HCT116 (cell line): ENCODE measurements at regions not wholly inside any gene's neighbourhood (a gene's known extent, or its start where the extent isn't known, plus 50 kb on each side); places are given as distances from the start of the nearest gene placed in this dataset.

Experiments
- ATAC-seq: fragments of 200-7000 bp; cut with Tn5 transposase; 2 replicates; pipeline ENCODE4 v1.9.1; 2020; ENCODE audit warnings: mild to moderate bottlenecking, moderate library complexity
- BruUV-seq: library from RNA; stranded (reverse); fragments of 400-500 nt; replicated peaks from 2 replicates; lab custom pipeline; 2021; lab: Mats Ljungman, UMichigan
- CTCF ChIA-PET: fragments of 300-600 bp; sonication (Branson Sonifier 250); formaldehyde crosslinking; loops from one replicate; lab custom pipeline; 2021; ENCODE audit warnings: antibody characterized with exemption; lab: Charles Lee
- POLR2A ChIA-PET: fragments of 300-600, 350-600 bp; sonication (Branson Sonifier 250); formaldehyde crosslinking; loops from one replicate; lab custom pipeline; 2021; ENCODE audit warnings: antibody characterized with exemption; lab: Charles Lee
- RAD21 ChIA-PET, 2 experiments: fragments of 300-600 bp; sonication (Branson Sonifier 250); formaldehyde crosslinking; loops; one replicate each; lab custom pipeline; 2023; ENCODE audit warnings: low total read pairs in 2 of 2; ENCODE audit not compliant: uncharacterized antibody in 2 of 2, unreplicated experiment in 2 of 2, low non-redundant PET in 1 of 2; lab: Charles Lee
- DNase-seq: peaks from one replicate; pipeline ENCODE4 v3.0.0-alpha.2; 2010; ENCODE audit warnings: low read depth, low spot score
- H2AFZ ChIP-seq: fragments of 200-600 bp; shearing (Covaris generic), sonication (generic); 2 replicates; pipeline ENCODE4 v1.6.1; 2017; ENCODE audit warnings: low read depth, mixed run types, mixed read lengths, antibody characterized with exemption, low read length; ENCODE audit not compliant: poor library complexity, severe bottlenecking
- H3K27ac ChIP-seq: 2 replicates; pipeline ENCODE4 v1.5.1; 2012; ENCODE audit warnings: low read depth, low read length
- H3K27me3 ChIP-seq: fragments of 200-600 bp; sonication (generic); 2 replicates; pipeline ENCODE4 v1.6.1; 2016; ENCODE audit warnings: mixed run types, low read length, mixed read lengths; ENCODE audit not compliant: insufficient read depth
- H3K36me3 ChIP-seq, 2 experiments: fragments of 200-500 bp in 1 of 2; fragments of 200-600 bp in 1 of 2; sonication (Bioruptor generic) in 1 of 2; sonication (generic) in 1 of 2; 2 replicates each; pipeline versions ENCODE4 v1.5.1 to v1.6.1; 2014 to 2016; ENCODE audit warnings: low read length in 2 of 2, inconsistent platforms in 1 of 2, mixed read lengths in 1 of 2, mixed run types in 1 of 2; ENCODE audit not compliant: insufficient read depth in 2 of 2, control insufficient read depth in 1 of 2
- H3K4me1 ChIP-seq, 2 experiments: fragments of 200-600 bp in 1 of 2; sonication (generic) in 1 of 2; 2 replicates each; pipeline versions ENCODE4 v1.5.1 to v1.6.1; 2012 to 2017; ENCODE audit warnings: low read length in 2 of 2, inconsistent platforms in 1 of 2, mild to moderate bottlenecking in 1 of 2, mixed read lengths in 1 of 2, mixed run types in 1 of 2, moderate library complexity in 1 of 2; ENCODE audit not compliant: insufficient read depth in 2 of 2, control insufficient read depth in 1 of 2
- H3K4me2 ChIP-seq: fragments of 200-600 bp; sonication (generic); 2 replicates; pipeline ENCODE4 v1.6.1; 2017; ENCODE audit warnings: mixed run types, low read length, mixed read lengths
- H3K4me3 ChIP-seq, 2 experiments: fragments of 200-600 bp in 1 of 2; sonication (generic) in 1 of 2; replicated peaks in 1 of 2; 2 replicates each; pipeline ENCODE4 v1.5.1; 2011 to 2016; ENCODE audit warnings: low read length in 2 of 2, control low read depth in 1 of 2, low read depth in 1 of 2, mild to moderate bottlenecking in 1 of 2, mixed read lengths in 1 of 2, mixed run types in 1 of 2
- H3K79me2 ChIP-seq: fragments of 200-600 bp; sonication (generic); 2 replicates; pipeline ENCODE4 v1.6.1; 2017; ENCODE audit warnings: mild to moderate bottlenecking, mixed run types, low read length, moderate library complexity, mixed read lengths; ENCODE audit not compliant: insufficient read depth
- H3K9ac ChIP-seq: fragments of 200-600 bp; sonication (generic); 2 replicates; pipeline ENCODE4 v1.6.1; 2016; ENCODE audit warnings: low read length, mixed read lengths
- H3K9me2 ChIP-seq: fragments of 200-600 bp; sonication (generic), shearing (Covaris generic); 2 replicates; pipeline ENCODE4 v1.6.1; 2017; ENCODE audit warnings: mixed run types, mild to moderate bottlenecking, moderate library complexity; ENCODE audit not compliant: insufficient read depth
- H3K9me3 ChIP-seq, 2 experiments: fragments of 200-500 bp in 1 of 2; fragments of 200-600 bp in 1 of 2; sonication (Bioruptor generic) in 1 of 2; sonication (generic) in 1 of 2; 2 replicates each; pipeline ENCODE4 v1.6.1; 2014 to 2017; ENCODE audit warnings: low read length in 2 of 2, mixed read lengths in 2 of 2, inconsistent platforms in 1 of 2, low read depth in 1 of 2, mild to moderate bottlenecking in 1 of 2, mixed run types in 1 of 2, moderate library complexity in 1 of 2; ENCODE audit not compliant: control insufficient read depth in 1 of 2, insufficient read depth in 1 of 2
- H4K20me1 ChIP-seq: fragments of 200-600 bp; sonication (generic), shearing (Covaris generic); 2 replicates; pipeline ENCODE4 v1.6.1; 2017; ENCODE audit warnings: mixed run types, mild to moderate bottlenecking, moderate library complexity; ENCODE audit not compliant: insufficient read depth
- CEBPB ChIP-seq: IDR thresholded peaks from 2 replicates; pipeline ENCODE4 v1.6.1; 2012; ENCODE audit warnings: low read depth
- CTCF ChIP-seq, 3 experiments: fragments of 200-600 bp in 1 of 3; sonication (generic) in 1 of 3; IDR thresholded peaks in 2 of 3; conservative IDR thresholded peaks in 1 of 3; 2 replicates each; pipeline ENCODE4 v1.5.1; 2012 to 2017; ENCODE audit warnings: low read depth in 2 of 3, low read length in 2 of 3, antibody characterized with exemption in 1 of 3, borderline replicate concordance in 1 of 3, control low read depth in 1 of 3, mild to moderate bottlenecking in 1 of 3, mixed read lengths in 1 of 3, mixed run types in 1 of 3, moderate library complexity in 1 of 3; ENCODE audit not compliant: insufficient read depth in 1 of 3
- EGR1 ChIP-seq: IDR thresholded peaks from 2 replicates; pipeline ENCODE4 v1.6.1; 2012; ENCODE audit warnings: low read depth
- ELF1 ChIP-seq: IDR thresholded peaks from 2 replicates; pipeline ENCODE4 v1.6.1; 2012; ENCODE audit warnings: low read depth, borderline replicate concordance
- EZH2 ChIP-seq: fragments of 200-600 bp; sonication (generic); IDR thresholded peaks from 2 replicates; pipeline ENCODE4 v1.6.1; 2017; ENCODE audit warnings: antibody characterized with exemption, mixed run types
- EZH2phosphoT487 ChIP-seq: fragments of 200-600 bp; IDR thresholded peaks from 2 replicates; pipeline ENCODE4 v1.6.1; 2018; ENCODE audit warnings: antibody characterized with exemption, borderline replicate concordance
- FOSL1 ChIP-seq: IDR thresholded peaks from 2 replicates; pipeline ENCODE4 v1.6.1; 2012; ENCODE audit warnings: low read depth
- MAX ChIP-seq: IDR thresholded peaks from 2 replicates; pipeline ENCODE4 v1.6.1; 2012
- REST ChIP-seq: IDR thresholded peaks from 2 replicates; pipeline ENCODE4 v1.6.1; 2012; ENCODE audit warnings: low read depth
- SRF ChIP-seq: IDR thresholded peaks from 2 replicates; pipeline ENCODE4 v1.6.1; 2012; ENCODE audit warnings: low read depth
- YY1 ChIP-seq: IDR thresholded peaks from 2 replicates; pipeline ENCODE4 v1.6.1; 2011; ENCODE audit warnings: low read length, low read depth, moderate library complexity, mild to moderate bottlenecking; ENCODE audit not compliant: insufficient replicate concordance; ENCODE audit errors: extremely low read depth
- intact Hi-C: fragments of 100-400 bp; cut with micrococcal nuclease; formaldehyde crosslinking; loops from 2 replicates; pipeline ENCODE4 v1.10.0; 2022

- DNase-seq, result no peak
- intact Hi-C loops, result no loop called here
- Histone ChIP-seq H3K9ac (no peak overlapping the region), H3K9me3 (peaks cover 5 to 11% of the 10 kb centered on the region in 2 experiments; a peak in 2 of 4 replicates), H3K79me2 (no peaks in the 10 kb centered on the region), H3K36me3 (no peaks in the 10 kb centered on the region), H4K20me1 (no peaks in the 10 kb centered on the region), H3K9me2 (no peaks in the 10 kb centered on the region), H3K4me3 (no peak overlapping the region), H2AFZ (no peak overlapping the region), H3K27ac (no peak overlapping the region), H3K27me3 (no peaks in the 10 kb centered on the region), H3K4me2 (no peak overlapping the region), H3K4me1 (no peaks in the 10 kb centered on the region)
- TF ChIP-seq FOSL1 (no peak), CTCF (IDR thresholded peaks at IDR 0.05 in 2 of 3, conservative IDR thresholded peaks at IDR 0.05 in 1 of 3; ENCODE audit: borderline replicate concordance in 1 of 3, insufficient read depth in 1 of 3, low read depth in 2 of 3, low read length in 2 of 3) (no peak), ELF1 (no peak), CEBPB (no peak)
- CTCF ChIA-PET, result no interaction called here
- RAD21 ChIA-PET, result no interaction called here
- POLR2A ChIA-PET, result no interaction called here
- ATAC-seq, result no peak
- BruUV-seq, result no TSS peak
Measured at GRCh38 chr11:23164022-23164421, 303.7 kb upstream of the CCDC179 start.

GRCh38 chr11:23166376-23166775 is 306.1 kb upstream of the CCDC179 start:
- H3K4me2 ChIP-seq, result no peak overlapping the region
- no peaks in the 10 kb centered on the region for H4K20me1 ChIP-seq
- POLR2A ChIA-PET, result no interaction called here
- no peaks in the 10 kb centered on the region for H3K4me1 ChIP-seq
- H3K9me3 ChIP-seq, result peaks cover 8 to 18% of the 10 kb centered on the region in 2 experiments; a peak in 2 of 4 replicates
- no peaks in the 10 kb centered on the region for H3K9me2 ChIP-seq
- no peaks in the 10 kb centered on the region for H3K27me3 ChIP-seq
- BruUV-seq, result no TSS peak
- H2AFZ ChIP-seq, result no peak overlapping the region
- intact Hi-C loops, result no loop called here
- no peak overlapping the region for H3K27ac ChIP-seq
- ATAC-seq (no peak), DNase-seq (no peak)
- CTCF ChIA-PET, result no interaction called here
- no peaks in the 10 kb centered on the region for H3K36me3 ChIP-seq
- RAD21 ChIA-PET, result no interaction called here
- TF ChIP-seq EZH2 (no peak), ELF1 (no peak), YY1 (no peak), EZH2phosphoT487 (no peak), REST (no peak), SRF (no peak), MAX (no peak), EGR1 (no peak)
- TF ChIP-seq, all 23 proteins: peak for 0
- no peak overlapping the region for H3K9ac ChIP-seq
- H3K4me3 ChIP-seq, result no peak overlapping the region
- H3K79me2 ChIP-seq, result no peaks in the 10 kb centered on the region
